ENCODE measurements at regions not wholly inside any gene's neighbourhood (a gene's known extent, or its start where the extent isn't known, plus 50 kb on each side); places are given as distances from the start of the nearest gene placed in this dataset.
"Not testable (repeated sequence)": the region's sequence is repeated elsewhere in the genome, so short reads cannot be mapped to it uniquely, and the experiment has no call there.

GRCh38 chr5:1635477-1635876 lies 111.7 kb upstream of the LPCAT1 start:
- not testable (repeated sequence) for DNase-seq (ENCODE audit: low read depth)

- no peak for DNase-seq (ENCODE audit: low read depth)
Observed at GRCh38 chr5:1634337-1634661, 110.5 kb upstream of the LPCAT1 start.

GRCh38 chr5:1633605-1634336 lies 110.0 kb upstream of the LPCAT1 start:
- DNase-seq (ENCODE audit: low read depth): peak; percentile 77

GRCh38 chr5:1631004-1631403 lies 107.2 kb upstream of the LPCAT1 start:
- not testable (repeated sequence) for DNase-seq (ENCODE audit: low read depth)

- DNase-seq (ENCODE audit: low read depth): not testable (repeated sequence)
Observed at GRCh38 chr5:1626397-1626796, 102.6 kb upstream of the LPCAT1 start.

- not testable (repeated sequence) for DNase-seq (ENCODE audit: low read depth)
Observed at GRCh38 chr5:1619531-1619930, 95.8 kb upstream of the LPCAT1 start.

- not testable (repeated sequence) for DNase-seq (ENCODE audit: low read depth)
Observed at GRCh38 chr5:1618296-1618865, 94.6 kb upstream of the LPCAT1 start.

GRCh38 chr5:1617236-1617755 lies 93.5 kb upstream of the LPCAT1 start:
- not testable (repeated sequence) for DNase-seq (ENCODE audit: low read depth)

GRCh38 chr5:1613515-1613914 lies 89.8 kb upstream of the LPCAT1 start:
- DNase-seq (ENCODE audit: low read depth): not testable (repeated sequence)

- not testable (repeated sequence) for DNase-seq (ENCODE audit: low read depth)
Observed at GRCh38 chr5:1610526-1610925, 86.8 kb upstream of the LPCAT1 start.

- DNase-seq (ENCODE audit: low read depth): not testable (repeated sequence)
Observed at GRCh38 chr5:1609111-1609510, 85.4 kb upstream of the LPCAT1 start.

- DNase-seq (ENCODE audit: low read depth): not testable (repeated sequence)
Observed at GRCh38 chr5:1608336-1608735, 84.6 kb upstream of the LPCAT1 start.

GRCh38 chr5:1606951-1607350 lies 83.2 kb upstream of the LPCAT1 start:
- not testable (repeated sequence) for DNase-seq (ENCODE audit: low read depth)

- DNase-seq (ENCODE audit: low read depth): not testable (repeated sequence)
Observed at GRCh38 chr5:1603916-1604315, 80.2 kb upstream of the LPCAT1 start.

- DNase-seq (ENCODE audit: low read depth): not testable (repeated sequence)
Observed at GRCh38 chr5:1601565-1601964, 77.8 kb upstream of the LPCAT1 start.

- DNase-seq (ENCODE audit: low read depth): not testable (repeated sequence)
Observed at GRCh38 chr5:1598950-1599737, 75.4 kb upstream of the LPCAT1 start.

GRCh38 chr5:1597093-1597473 lies 73.3 kb upstream of the LPCAT1 start:
- not testable (repeated sequence) for DNase-seq (ENCODE audit: low read depth)

- DNase-seq (ENCODE audit: low read depth): not testable (repeated sequence)
Observed at GRCh38 chr5:1596462-1597092, 72.8 kb upstream of the LPCAT1 start.

GRCh38 chr5:1594357-1595106 lies 70.8 kb upstream of the LPCAT1 start:
- DNase-seq (ENCODE audit: low read depth): peak; percentile 86

GRCh38 chr5:1593903-1594356 lies 70.2 kb upstream of the LPCAT1 start:
- no peak for DNase-seq (ENCODE audit: low read depth)

- DNase-seq (ENCODE audit: low read depth): not testable (repeated sequence)
Observed at GRCh38 chr5:1588071-1588694, 64.4 kb upstream of the LPCAT1 start.

All from stimulated activated CD8-positive, alpha-beta memory T cell treated with anti-CD3 and anti-CD28 coated beads, Interleukin-4, amount 100 ng/mL, for 24 hours (primary cell).